VCaP (cell line): ENCODE measurements at regions not wholly inside any gene's neighbourhood (a gene's known extent, or its start where the extent isn't known, plus 50 kb on each side); places are given as distances from the start of the nearest gene placed in this dataset.

Experiments
- H3K27ac ChIP-seq: fragments of 450-650 bp; 2 replicates; pipeline ENCODE4 v1.5.1; 2017
- CTCF ChIP-seq: fragments of 450-650 bp; conservative IDR thresholded peaks from 2 replicates; pipeline ENCODE4 v1.5.1; 2017; ENCODE audit warnings: mild to moderate bottlenecking, moderate library complexity

GRCh38 chr9:1910269-1910811 lies 104.8 kb upstream of the SMARCA2 start:
- no peak overlapping the region for H3K27ac ChIP-seq
- TF ChIP-seq CTCF: no peak

GRCh38 chr9:1913631-1914330 lies 101.4 kb upstream of the SMARCA2 start:
- H3K27ac ChIP-seq: no peak overlapping the region
- no peak for TF ChIP-seq CTCF

GRCh38 chr9:1916095-1916494 lies 99.1 kb upstream of the SMARCA2 start:
- H3K27ac ChIP-seq: no peak overlapping the region
- TF ChIP-seq CTCF: no peak

GRCh38 chr9:1916655-1917054 lies 98.5 kb upstream of the SMARCA2 start:
- no peak overlapping the region for H3K27ac ChIP-seq
- TF ChIP-seq CTCF: no peak

GRCh38 chr9:1917396-1917935 lies 97.7 kb upstream of the SMARCA2 start:
- TF ChIP-seq CTCF: no peak
- H3K27ac ChIP-seq: no peak overlapping the region

GRCh38 chr9:1918108-1918507 lies 97.0 kb upstream of the SMARCA2 start:
- H3K27ac ChIP-seq: no peak overlapping the region
- TF ChIP-seq CTCF: no peak

- H3K27ac ChIP-seq: no peak overlapping the region
- TF ChIP-seq CTCF: no peak
These were observed 96.5 kb upstream of the SMARCA2 start for GRCh38 chr9:1918622-1919021.
